ENCODE measurements at regions not wholly inside any gene's neighbourhood (a gene's known extent, or its start where the extent isn't known, plus 50 kb on each side); places are given as distances from the start of the nearest gene placed in this dataset.

GRCh38 chr2:19811186-19811585, 90.6 kb downstream of the TTC32 start:
- no peak overlapping the region for H3K27ac ChIP-seq (ENCODE audit: low read length)
- no peak overlapping the region for H2AFZ ChIP-seq (ENCODE audit: low read length)
- H3K4me1 ChIP-seq (ENCODE audit: low read length): no peaks in the 10 kb centered on the region
- H3K9me3 ChIP-seq (replicated peaks; ENCODE audit: insufficient read depth, low read length): no peaks in the 10 kb centered on the region
- no peaks in the 10 kb centered on the region for H3F3A ChIP-seq (ENCODE audit: insufficient read depth, low read length)
- no peaks in the 10 kb centered on the region for H3K9me2 ChIP-seq (replicated peaks; ENCODE audit: insufficient read depth, low read length)
- H3K4me2 ChIP-seq (ENCODE audit: low read depth, low read length): no peak overlapping the region
- no peaks in the 10 kb centered on the region for H4K20me1 ChIP-seq (ENCODE audit: insufficient read depth, low read length)
- H3K79me2 ChIP-seq (ENCODE audit: low read length): no peaks in the 10 kb centered on the region
- DNase-seq: no peak
- no peak overlapping the region for H3K4me3 ChIP-seq (ENCODE audit: low read length)
- no peaks in the 10 kb centered on the region for H3K27me3 ChIP-seq (replicated peaks; ENCODE audit: insufficient read depth, low read length)
- H3K9ac ChIP-seq (ENCODE audit: low read length): no peak overlapping the region
- no peaks in the 10 kb centered on the region for H3K36me3 ChIP-seq (replicated peaks; ENCODE audit: insufficient read depth, low read length)
- no peak for TF ChIP-seq CTCF (IDR thresholded peaks at IDR 0.05; ENCODE audit: low read length)
- TF ChIP-seq EZH2 (optimal IDR thresholded peaks at IDR 0.05; ENCODE audit: low read depth, low read length): no peak
- TF ChIP-seq EZH2phosphoT487 (IDR thresholded peaks at IDR 0.05; ENCODE audit: low read length): no peak

- no peak for DNase-seq
- no peak overlapping the region for H3K4me2 ChIP-seq (ENCODE audit: low read depth, low read length)
These were observed 91.1 kb downstream of the TTC32 start for GRCh38 chr2:19810637-19811036.

GRCh38 chr2:19810148-19810547, 91.6 kb downstream of the TTC32 start:
- Histone ChIP-seq H3K9me2 (replicated peaks; ENCODE audit: insufficient read depth, low read length) (no peaks in the 10 kb centered on the region), H4K20me1 (ENCODE audit: insufficient read depth, low read length) (no peaks in the 10 kb centered on the region), H3K9me3 (replicated peaks; ENCODE audit: insufficient read depth, low read length) (no peaks in the 10 kb centered on the region), H2AFZ (ENCODE audit: low read length) (no peak overlapping the region), H3K36me3 (replicated peaks; ENCODE audit: insufficient read depth, low read length) (no peaks in the 10 kb centered on the region), H3F3A (ENCODE audit: insufficient read depth, low read length) (no peaks in the 10 kb centered on the region), H3K27me3 (replicated peaks; ENCODE audit: insufficient read depth, low read length) (no peaks in the 10 kb centered on the region), H3K9ac (ENCODE audit: low read length) (no peak overlapping the region), H3K79me2 (ENCODE audit: low read length) (no peaks in the 10 kb centered on the region), H3K4me3 (ENCODE audit: low read length) (no peak overlapping the region), H3K4me2 (ENCODE audit: low read depth, low read length) (no peak overlapping the region), H3K4me1 (ENCODE audit: low read length) (no peaks in the 10 kb centered on the region), H3K27ac (ENCODE audit: low read length) (no peak overlapping the region)
- DNase-seq: no peak
- TF ChIP-seq CTCF (IDR thresholded peaks at IDR 0.05; ENCODE audit: low read length): no peak
- TF ChIP-seq EZH2 (optimal IDR thresholded peaks at IDR 0.05; ENCODE audit: low read depth, low read length): no peak
- TF ChIP-seq EZH2phosphoT487 (IDR thresholded peaks at IDR 0.05; ENCODE audit: low read length): no peak

More at GRCh38 chr2:19810637-19811036, 91.1 kb downstream of the TTC32 start:
- no peaks in the 10 kb centered on the region for H3K4me1 ChIP-seq (ENCODE audit: low read length)
- H4K20me1 ChIP-seq (ENCODE audit: insufficient read depth, low read length): no peaks in the 10 kb centered on the region
- no peaks in the 10 kb centered on the region for H3K9me3 ChIP-seq (replicated peaks; ENCODE audit: insufficient read depth, low read length)
- no peaks in the 10 kb centered on the region for H3K36me3 ChIP-seq (replicated peaks; ENCODE audit: insufficient read depth, low read length)
- H3K4me3 ChIP-seq (ENCODE audit: low read length): no peak overlapping the region
- no peaks in the 10 kb centered on the region for H3K9me2 ChIP-seq (replicated peaks; ENCODE audit: insufficient read depth, low read length)
- TF ChIP-seq EZH2 (optimal IDR thresholded peaks at IDR 0.05; ENCODE audit: low read depth, low read length) (no peak), EZH2phosphoT487 (IDR thresholded peaks at IDR 0.05; ENCODE audit: low read length) (no peak), CTCF (IDR thresholded peaks at IDR 0.05; ENCODE audit: low read length) (no peak)
- no peaks in the 10 kb centered on the region for H3K79me2 ChIP-seq (ENCODE audit: low read length)
- no peak overlapping the region for H3K9ac ChIP-seq (ENCODE audit: low read length)
- H3K27ac ChIP-seq (ENCODE audit: low read length): no peak overlapping the region
- no peaks in the 10 kb centered on the region for H3F3A ChIP-seq (ENCODE audit: insufficient read depth, low read length)
- no peak overlapping the region for H2AFZ ChIP-seq (ENCODE audit: low read length)
- no peaks in the 10 kb centered on the region for H3K27me3 ChIP-seq (replicated peaks; ENCODE audit: insufficient read depth, low read length)

All from MM.1S (cell line).